ENCODE measurements at regions not wholly inside any gene's neighbourhood (a gene's known extent, or its start where the extent isn't known, plus 50 kb on each side); places are given as distances from the start of the nearest gene placed in this dataset.

- TF ChIP-seq GATA2 (IDR thresholded peaks at IDR 0.05; ENCODE audit: low read depth, low read length) (no peak), GATA3 (IDR thresholded peaks at IDR 0.05; ENCODE audit: low read depth, low read length) (no peak)
Observed at GRCh38 chr4:175514174-175514573, 297.9 kb downstream of the GPM6A start.
